Esophagus squamous epithelium (tissue), 5 donors: ENCODE measurements at regions not wholly inside any gene's neighbourhood (a gene's known extent, or its start where the extent isn't known, plus 50 kb on each side); places are given as distances from the start of the nearest gene placed in this dataset.

Experiments
- DNase-seq: peaks from one replicate; lab custom pipeline; 2025; lab: John Stamatoyannopoulos, UW
- H3K27ac ChIP-seq, 4 donors: fragments of 200-600 bp; sonication (generic); one replicate each; pipeline ENCODE4 v1.5.1; 2016 to 2019; ENCODE audit warnings: mild to moderate bottlenecking in 1 of 4
- H3K27me3 ChIP-seq, 4 donors: fragments of 200-600 bp; sonication (generic); 1 replicate in 3 of 4; 2 replicates in 1 of 4; pipeline versions ENCODE4 v1.5.1 to v1.6.0; 2017 to 2021; ENCODE audit warnings: antibody characterized with exemption in 1 of 4
- H3K36me3 ChIP-seq, 3 donors: fragments of 200-600 bp; sonication (generic); one replicate each; pipeline ENCODE4 v1.5.1; 2016 to 2019
- H3K4me1 ChIP-seq, 3 donors: fragments of 200-600 bp; sonication (generic); one replicate each; pipeline ENCODE4 v1.5.1; 2017 to 2019
- H3K4me3 ChIP-seq, 4 donors: fragments of 200-600 bp; sonication (generic); 1 replicate in 3 of 4; 2 replicates in 1 of 4; pipeline ENCODE4 v1.5.1; 2016 to 2019; ENCODE audit warnings: mild to moderate bottlenecking in 2 of 4, moderate library complexity in 1 of 4
- H3K9me3 ChIP-seq, 3 donors: fragments of 200-600 bp; sonication (generic); one replicate each; pipeline ENCODE4 v1.5.1; 2016 to 2019
- CTCF ChIP-seq, 6 experiments: fragments of 450-650 bp in 4 of 6; fragments of 200-600 bp in 2 of 6; sonication (generic) in 2 of 6; IDR thresholded peaks; one replicate each; pipeline ENCODE4 v1.5.1; 2016 to 2019; ENCODE audit warnings: antibody characterized with exemption in 6 of 6, mild to moderate bottlenecking in 4 of 6, moderate library complexity in 4 of 6
- POLR2A ChIP-seq, 4 donors: fragments of 450-650 bp; IDR thresholded peaks; one replicate each; pipeline ENCODE4 v1.6.1; 2017; ENCODE audit warnings: antibody characterized with exemption in 4 of 4, mild to moderate bottlenecking in 4 of 4, moderate library complexity in 3 of 4
- WGBS, 2 donors: methylation state at CpG; one replicate each; pipeline ENCODE4 v1.1.5; 2018; 5-methylcytosine and 5-hydroxymethylcytosine counted together
- intact Hi-C: fragments of 100-400 bp; cut with DNase I; formaldehyde crosslinking; loops from one replicate; pipeline ENCODE4 v1.15.0; 2022
- donor health status: DM: yes; HTN: yes; CAD: no.

DNA sequence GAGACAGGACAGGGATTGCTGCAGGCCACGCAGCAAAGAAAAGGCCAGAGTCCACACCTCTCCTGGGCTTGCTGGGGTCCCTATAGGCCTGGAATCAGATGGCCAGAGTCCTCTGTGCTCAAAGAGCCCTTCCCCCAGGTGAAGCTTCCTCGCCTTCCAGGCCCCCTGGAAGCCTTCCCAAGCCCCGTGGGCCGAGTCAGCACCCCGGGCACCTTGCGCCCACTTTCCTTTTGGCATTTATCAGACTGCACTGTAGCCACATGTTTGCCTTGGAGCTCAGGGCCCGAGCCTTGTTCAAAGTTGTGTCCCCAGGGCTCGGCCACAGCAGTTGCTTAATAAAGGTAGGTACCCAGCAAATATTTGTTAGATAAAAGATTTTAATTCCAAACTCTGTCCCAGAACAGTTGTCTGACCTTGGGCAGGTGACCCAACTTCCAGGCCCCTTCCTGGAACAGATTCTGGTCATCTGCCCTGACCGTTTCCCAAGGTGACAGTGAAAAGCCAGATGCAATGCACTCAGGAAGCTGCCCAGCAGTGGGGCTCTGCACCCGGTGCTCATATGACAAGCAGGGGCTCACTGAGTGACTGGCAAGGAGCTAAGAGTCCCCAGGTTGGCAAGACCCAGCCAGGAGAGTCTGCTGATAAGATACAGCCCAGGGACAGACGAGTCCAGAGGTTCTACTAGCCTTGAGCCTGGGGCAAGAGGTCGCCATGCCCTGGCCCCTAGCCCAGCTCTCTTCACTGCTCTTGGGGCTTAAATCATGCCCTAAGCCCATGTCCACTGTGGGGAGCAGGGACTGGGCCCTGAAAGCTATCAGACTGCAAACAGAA lies 81.2 kb downstream of the PITPNM2 start:
- intact Hi-C loops: no loop called here
- no peaks in the 10 kb centered on the region for H3K9me3 ChIP-seq
- no peak for DNase-seq
- no peaks in the 10 kb centered on the region for H3K27me3 ChIP-seq
- peaks cover 28 to 75% (median 43%) of the 10 kb centered on the region in 3 donors for H3K4me1 ChIP-seq
- no peaks in the 10 kb centered on the region for H3K36me3 ChIP-seq
- 73 to 76% methylated on average over 6 to 8 of the region's 12 CpGs for WGBS, 2 donors
- H3K27ac ChIP-seq: no peak overlapping the region
- TF ChIP-seq POLR2A (IDR thresholded peaks at IDR 0.05): no peak
- no peak for TF ChIP-seq CTCF (IDR thresholded peaks at IDR 0.05)
- no peak overlapping the region for H3K4me3 ChIP-seq

GRCh38 chr12:123067654-123068053 lies 83.2 kb downstream of the PITPNM2 start:
- Histone ChIP-seq H3K27ac (no peak overlapping the region), H3K4me1 (peaks cover 39 to 80% (median 59%) of the 10 kb centered on the region in 3 donors), H3K36me3 (no peaks in the 10 kb centered on the region), H3K27me3 (no peaks in the 10 kb centered on the region), H3K4me3 (no peak overlapping the region), H3K9me3 (no peaks in the 10 kb centered on the region)
- TF ChIP-seq POLR2A (IDR thresholded peaks at IDR 0.05): no peak
- TF ChIP-seq CTCF (IDR thresholded peaks at IDR 0.05): no peak
- no peak for DNase-seq
- 86% methylated on average over 2 to 4 of the region's 5 CpGs for WGBS, 2 donors
- intact Hi-C loops: no loop called here

GRCh38 chr12:123066384-123066710 lies 84.5 kb downstream of the PITPNM2 start:
- 67 to 100% methylated on average over 1 of the region's 1 CpG for WGBS, 2 donors
- H3K4me3 ChIP-seq: no peak overlapping the region
- TF ChIP-seq POLR2A (IDR thresholded peaks at IDR 0.05) (no peak), CTCF (IDR thresholded peaks at IDR 0.05) (no peak)
- H3K9me3 ChIP-seq: no peaks in the 10 kb centered on the region
- H3K36me3 ChIP-seq: no peaks in the 10 kb centered on the region
- peaks cover 31 to 79% (median 55%) of the 10 kb centered on the region in 3 donors for H3K4me1 ChIP-seq
- intact Hi-C loops: no loop called here
- H3K27ac ChIP-seq: peak overlapping the region in 1 of 4 donors; percentile 61
- no peaks in the 10 kb centered on the region for H3K27me3 ChIP-seq
- no peak for DNase-seq

- WGBS, 2 donors: 78 to 85% methylated on average over 4 to 9 of the region's 9 CpGs
- no peaks in the 10 kb centered on the region for H3K27me3 ChIP-seq
- H3K27ac ChIP-seq: peak overlapping the region in 2 of 4 donors; percentile 61 to 62
- intact Hi-C loops: no loop called here
- H3K4me3 ChIP-seq: no peak overlapping the region
- no peaks in the 10 kb centered on the region for H3K9me3 ChIP-seq
- no peaks in the 10 kb centered on the region for H3K36me3 ChIP-seq
- DNase-seq: no peak
- H3K4me1 ChIP-seq: peaks cover 26 to 74% (median 50%) of the 10 kb centered on the region in 3 donors
- TF ChIP-seq CTCF (IDR thresholded peaks at IDR 0.05) (no peak), POLR2A (IDR thresholded peaks at IDR 0.05) (no peak)
Observed at GRCh38 chr12:123065676-123066383, 85.1 kb downstream of the PITPNM2 start.
